ENCODE measurements at regions not wholly inside any gene's neighbourhood (a gene's known extent, or its start where the extent isn't known, plus 50 kb on each side); places are given as distances from the start of the nearest gene placed in this dataset.

DNA sequence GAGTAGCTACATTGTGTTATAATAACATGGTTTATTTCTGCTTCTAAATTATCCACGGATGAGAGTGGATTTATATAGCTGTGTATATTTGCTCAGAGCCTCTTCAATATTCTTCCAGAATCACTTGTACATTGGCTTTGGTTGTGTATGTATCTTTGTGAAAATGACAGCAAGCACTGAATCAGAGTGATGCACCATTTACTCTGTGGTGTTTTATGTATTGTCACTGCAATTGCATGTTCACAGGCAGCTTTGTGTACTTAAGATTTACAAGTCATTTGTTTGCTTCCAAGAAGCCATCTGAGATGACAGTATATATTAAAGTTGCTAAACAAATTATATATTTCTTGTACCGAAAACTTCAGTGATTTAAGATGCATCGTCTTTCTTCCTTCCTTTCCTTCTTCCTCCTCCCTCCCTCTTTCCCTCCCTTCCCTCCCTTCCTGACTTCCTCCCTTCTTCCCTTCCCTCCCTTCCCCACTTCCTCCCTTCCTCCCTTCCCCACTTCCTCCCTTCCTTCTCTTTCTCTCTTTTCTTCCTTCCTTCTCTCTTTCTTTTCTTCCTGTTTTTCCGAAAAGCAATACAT lies 362.3 kb upstream of the GOLIM4 start:
- ATAC-seq (ENCODE audit: insufficient read depth, low FRiP score) (no peak), DNase-seq (no peak)
- no peak overlapping the region for H3K27ac ChIP-seq (ENCODE audit: low read depth in 1 of 2, low read length in 1 of 2)
- no peak overlapping the region for H3K9ac ChIP-seq (ENCODE audit: insufficient read depth in 1 of 2, low read length in 2 of 2)
- peaks cover 0 to 2% (median 0%) of the 10 kb centered on the region in 4 donors for H3K9me3 ChIP-seq (ENCODE audit: control insufficient read depth in 4 of 4, insufficient read depth in 3 of 4, low read length in 3 of 4)
- H3K4me3 ChIP-seq, result no peak overlapping the region
- peaks cover 0 to 13% (median 0%) of the 10 kb centered on the region in 5 donors for H3K4me1 ChIP-seq (ENCODE audit: control insufficient read depth in 5 of 5, insufficient read depth in 5 of 5, low read length in 5 of 5)
- H3K27me3 ChIP-seq (ENCODE audit: control insufficient read depth in 3 of 3, insufficient read depth in 3 of 3, low read length in 2 of 3), result no peaks in the 10 kb centered on the region
- TF ChIP-seq CTCF (IDR thresholded peaks at IDR 0.05; ENCODE audit: control extremely low read depth, extremely low read depth), result no peak
- H3K36me3 ChIP-seq (ENCODE audit: control insufficient read depth in 4 of 4, insufficient read depth in 4 of 4, low read length in 4 of 4), result no peaks in the 10 kb centered on the region
- 71 to 73% methylated on average over 4 of the region's 4 CpGs for WGBS, 2 donors

GRCh38 chr3:168455814-168456213 lies 360.1 kb upstream of the GOLIM4 start:
- Histone ChIP-seq H3K4me3 (no peak overlapping the region), H3K9me3 (ENCODE audit: control insufficient read depth in 4 of 4, insufficient read depth in 3 of 4, low read length in 3 of 4) (no peaks in the 10 kb centered on the region), H3K9ac (ENCODE audit: insufficient read depth in 1 of 2, low read length in 2 of 2) (no peak overlapping the region), H3K36me3 (ENCODE audit: control insufficient read depth in 4 of 4, insufficient read depth in 4 of 4, low read length in 4 of 4) (no peaks in the 10 kb centered on the region), H3K4me1 (ENCODE audit: control insufficient read depth in 5 of 5, insufficient read depth in 5 of 5, low read length in 5 of 5) (peaks cover 0 to 13% (median 0%) of the 10 kb centered on the region in 5 donors), H3K27ac (ENCODE audit: low read depth in 1 of 2, low read length in 1 of 2) (no peak overlapping the region), H3K27me3 (ENCODE audit: control insufficient read depth in 3 of 3, insufficient read depth in 3 of 3, low read length in 2 of 3) (no peaks in the 10 kb centered on the region)
- 56 to 63% methylated on average over 5 of the region's 5 CpGs for WGBS, 2 donors
- TF ChIP-seq CTCF (IDR thresholded peaks at IDR 0.05; ENCODE audit: control extremely low read depth, extremely low read depth), result no peak
- ATAC-seq (ENCODE audit: insufficient read depth, low FRiP score), result no peak
- no peak for DNase-seq

GRCh38 chr3:168453623-168454022 lies 357.9 kb upstream of the GOLIM4 start:
- Histone ChIP-seq H3K4me3 (no peak overlapping the region), H3K9ac (ENCODE audit: insufficient read depth in 1 of 2, low read length in 2 of 2) (no peak overlapping the region), H3K36me3 (ENCODE audit: control insufficient read depth in 4 of 4, insufficient read depth in 4 of 4, low read length in 4 of 4) (no peaks in the 10 kb centered on the region), H3K9me3 (ENCODE audit: control insufficient read depth in 4 of 4, insufficient read depth in 3 of 4, low read length in 3 of 4) (no peaks in the 10 kb centered on the region), H3K27ac (ENCODE audit: low read depth in 1 of 2, low read length in 1 of 2) (no peak overlapping the region), H3K27me3 (ENCODE audit: control insufficient read depth in 3 of 3, insufficient read depth in 3 of 3, low read length in 2 of 3) (no peaks in the 10 kb centered on the region), H3K4me1 (ENCODE audit: control insufficient read depth in 5 of 5, insufficient read depth in 5 of 5, low read length in 5 of 5) (no peaks in the 10 kb centered on the region)
- WGBS, 2 donors, result 79 to 84% methylated on average over 2 of the region's 2 CpGs
- TF ChIP-seq CTCF (IDR thresholded peaks at IDR 0.05; ENCODE audit: control extremely low read depth, extremely low read depth), result no peak
- DNase-seq (no peak), ATAC-seq (ENCODE audit: insufficient read depth, low FRiP score) (no peak)

GRCh38 chr3:168443965-168444364 lies 348.2 kb upstream of the GOLIM4 start:
- ATAC-seq (ENCODE audit: insufficient read depth, low FRiP score), result no peak
- H3K9ac ChIP-seq (ENCODE audit: insufficient read depth in 1 of 2, low read length in 2 of 2), result no peak overlapping the region
- no peaks in the 10 kb centered on the region for H3K9me3 ChIP-seq (ENCODE audit: control insufficient read depth in 4 of 4, insufficient read depth in 3 of 4, low read length in 3 of 4)
- no peak for TF ChIP-seq CTCF (IDR thresholded peaks at IDR 0.05; ENCODE audit: control extremely low read depth, extremely low read depth)
- H3K27ac ChIP-seq (ENCODE audit: low read depth in 1 of 2, low read length in 1 of 2), result no peak overlapping the region
- no peak for DNase-seq
- H3K4me3 ChIP-seq, result no peak overlapping the region
- H3K27me3 ChIP-seq (ENCODE audit: control insufficient read depth in 3 of 3, insufficient read depth in 3 of 3, low read length in 2 of 3), result no peaks in the 10 kb centered on the region
- no peaks in the 10 kb centered on the region for H3K4me1 ChIP-seq (ENCODE audit: control insufficient read depth in 5 of 5, insufficient read depth in 5 of 5, low read length in 5 of 5)
- H3K36me3 ChIP-seq (ENCODE audit: control insufficient read depth in 4 of 4, insufficient read depth in 4 of 4, low read length in 4 of 4), result no peaks in the 10 kb centered on the region
- 77 to 82% methylated on average over 1 of the region's 1 CpG for WGBS, 2 donors
